Ascending aorta (tissue), 2 donors: ENCODE measurements at regions not wholly inside any gene's neighbourhood (a gene's known extent, or its start where the extent isn't known, plus 50 kb on each side); places are given as distances from the start of the nearest gene placed in this dataset.

ENCODE experiments used
- DNase-seq, 2 donors: peaks; one replicate each; pipeline ENCODE4 v3.0.0-alpha.2; 2019; ENCODE audit warnings: low spot score in 2 of 2
- H3K27ac ChIP-seq, 2 donors: fragments of 200-600 bp; sonication (generic); one replicate each; pipeline ENCODE4 v1.5.1; 2016 to 2017; ENCODE audit warnings: mild to moderate bottlenecking in 1 of 2
- H3K27me3 ChIP-seq: fragments of 200-600 bp; sonication (generic); one replicate; pipeline ENCODE4 v1.5.1; 2017
- H3K36me3 ChIP-seq, 2 donors: fragments of 200-600 bp; sonication (generic); one replicate each; pipeline ENCODE4 v1.5.1; 2016
- H3K4me1 ChIP-seq, 2 donors: fragments of 200-600 bp; sonication (generic); one replicate each; pipeline ENCODE4 v1.5.1; 2016 to 2017; ENCODE audit warnings: mild to moderate bottlenecking in 1 of 2
- H3K4me3 ChIP-seq, 2 donors: fragments of 200-600 bp; sonication (generic); one replicate each; pipeline ENCODE4 v1.5.1; 2016 to 2017; ENCODE audit warnings: mild to moderate bottlenecking in 1 of 2
- H3K9me3 ChIP-seq, 2 donors: fragments of 200-600 bp; sonication (generic); one replicate each; pipeline ENCODE4 v1.5.1; 2016
- intact Hi-C: fragments of 100-400 bp; cut with DNase I; formaldehyde crosslinking; loops from one replicate; pipeline ENCODE4 v1.15.1; 2023
- TF ChIP-seq, protein P1 (sequence below), 3 experiments: fragments of 200-600 bp in 2 of 3; fragments of 450-650 bp in 1 of 3; sonication (generic) in 2 of 3; IDR thresholded peaks; one replicate each; pipeline ENCODE4 v1.5.1; 2016 to 2019; ENCODE audit warnings: antibody characterized with exemption in 3 of 3, mild to moderate bottlenecking in 1 of 3, moderate library complexity in 1 of 3

DNA sequence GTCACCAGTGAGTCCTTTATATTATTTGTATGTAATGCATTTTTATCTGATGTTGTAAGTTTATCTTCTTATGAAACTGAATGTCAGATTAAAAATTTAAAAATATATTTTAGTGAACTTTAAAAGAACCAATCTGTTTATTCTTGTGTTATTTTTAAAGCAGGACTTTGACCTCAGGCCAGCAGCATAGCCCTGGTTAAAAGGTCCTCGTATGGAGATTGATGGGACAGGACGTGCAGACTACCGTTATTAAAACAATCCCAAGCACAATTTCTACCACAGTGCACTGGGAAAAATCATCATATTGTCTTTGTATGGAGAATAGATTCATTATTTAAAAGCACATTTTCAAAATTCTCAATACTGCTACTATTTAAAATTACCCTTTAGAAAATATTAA, 573.8 kb upstream of the ARGLU1 start:
- peaks cover 0 to 8% of the 10 kb centered on the region in 2 donors for H3K4me1 ChIP-seq
- no peaks in the 10 kb centered on the region for H3K36me3 ChIP-seq
- H3K27ac ChIP-seq, result no peak overlapping the region
- TF ChIP-seq, protein P1, sequence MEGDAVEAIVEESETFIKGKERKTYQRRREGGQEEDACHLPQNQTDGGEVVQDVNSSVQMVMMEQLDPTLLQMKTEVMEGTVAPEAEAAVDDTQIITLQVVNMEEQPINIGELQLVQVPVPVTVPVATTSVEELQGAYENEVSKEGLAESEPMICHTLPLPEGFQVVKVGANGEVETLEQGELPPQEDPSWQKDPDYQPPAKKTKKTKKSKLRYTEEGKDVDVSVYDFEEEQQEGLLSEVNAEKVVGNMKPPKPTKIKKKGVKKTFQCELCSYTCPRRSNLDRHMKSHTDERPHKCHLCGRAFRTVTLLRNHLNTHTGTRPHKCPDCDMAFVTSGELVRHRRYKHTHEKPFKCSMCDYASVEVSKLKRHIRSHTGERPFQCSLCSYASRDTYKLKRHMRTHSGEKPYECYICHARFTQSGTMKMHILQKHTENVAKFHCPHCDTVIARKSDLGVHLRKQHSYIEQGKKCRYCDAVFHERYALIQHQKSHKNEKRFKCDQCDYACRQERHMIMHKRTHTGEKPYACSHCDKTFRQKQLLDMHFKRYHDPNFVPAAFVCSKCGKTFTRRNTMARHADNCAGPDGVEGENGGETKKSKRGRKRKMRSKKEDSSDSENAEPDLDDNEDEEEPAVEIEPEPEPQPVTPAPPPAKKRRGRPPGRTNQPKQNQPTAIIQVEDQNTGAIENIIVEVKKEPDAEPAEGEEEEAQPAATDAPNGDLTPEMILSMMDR (IDR thresholded peaks at IDR 0.05), result no peak
- H3K27me3 ChIP-seq, result no peaks in the 10 kb centered on the region
- H3K4me3 ChIP-seq, result no peak overlapping the region
- intact Hi-C loops, result no loop called here
- H3K9me3 ChIP-seq, result no peaks in the 10 kb centered on the region
- DNase-seq, result no peak

DNA sequence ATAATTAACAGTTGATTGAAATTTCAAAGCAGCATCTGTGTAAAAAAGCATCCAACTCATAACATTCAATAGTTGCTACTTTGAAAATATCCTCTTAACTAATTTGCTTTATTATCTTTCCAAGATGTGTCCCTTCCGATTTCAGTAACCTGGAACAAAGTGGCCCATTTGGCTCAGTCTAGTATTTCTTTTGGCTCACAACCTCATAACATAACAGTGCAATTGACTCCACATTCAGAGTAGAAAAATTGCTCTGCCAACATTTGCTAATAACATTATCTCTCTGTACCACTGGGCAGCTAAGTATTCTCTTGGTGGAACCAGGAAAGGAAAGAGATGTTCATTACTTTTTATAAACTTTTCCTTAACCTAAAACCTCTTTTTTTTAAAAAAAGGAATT, 571.1 kb upstream of the ARGLU1 start:
- no peak overlapping the region for H3K27ac ChIP-seq
- no peaks in the 10 kb centered on the region for H3K9me3 ChIP-seq
- no peaks in the 10 kb centered on the region for H3K36me3 ChIP-seq
- intact Hi-C loops, result no loop called here
- no peaks in the 10 kb centered on the region for H3K27me3 ChIP-seq
- no peak for DNase-seq
- H3K4me3 ChIP-seq, result no peak overlapping the region
- TF ChIP-seq, protein P1 (IDR thresholded peaks at IDR 0.05), result no peak
- H3K4me1 ChIP-seq, result peaks cover 0 to 8% of the 10 kb centered on the region in 2 donors

DNA sequence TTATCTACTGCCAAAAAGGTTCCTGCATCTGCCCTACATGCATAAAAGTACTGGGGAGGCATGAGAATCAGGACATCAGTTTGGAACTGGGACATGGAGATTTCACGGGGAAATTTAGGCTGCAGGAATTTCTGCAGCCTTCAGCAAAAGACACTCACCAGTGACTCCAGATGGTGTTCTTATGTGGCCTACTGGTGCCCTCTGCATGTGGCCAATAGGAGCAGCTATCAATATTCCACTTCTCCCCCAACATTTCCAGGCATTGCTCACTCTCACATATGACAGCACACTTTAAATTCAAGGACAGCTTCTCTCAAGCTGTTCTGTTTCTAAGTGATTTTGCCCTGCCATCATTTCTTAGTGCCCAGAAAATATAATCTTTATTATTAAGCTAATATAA, 570.5 kb upstream of the ARGLU1 start:
- H3K36me3 ChIP-seq, result no peaks in the 10 kb centered on the region
- no peak overlapping the region for H3K27ac ChIP-seq
- no peaks in the 10 kb centered on the region for H3K9me3 ChIP-seq
- no peaks in the 10 kb centered on the region for H3K27me3 ChIP-seq
- H3K4me1 ChIP-seq, result peaks cover 0 to 8% of the 10 kb centered on the region in 2 donors
- intact Hi-C loops, result no loop called here
- TF ChIP-seq, protein P1 (IDR thresholded peaks at IDR 0.05), result no peak
- no peak overlapping the region for H3K4me3 ChIP-seq
- DNase-seq, result no peak

DNA sequence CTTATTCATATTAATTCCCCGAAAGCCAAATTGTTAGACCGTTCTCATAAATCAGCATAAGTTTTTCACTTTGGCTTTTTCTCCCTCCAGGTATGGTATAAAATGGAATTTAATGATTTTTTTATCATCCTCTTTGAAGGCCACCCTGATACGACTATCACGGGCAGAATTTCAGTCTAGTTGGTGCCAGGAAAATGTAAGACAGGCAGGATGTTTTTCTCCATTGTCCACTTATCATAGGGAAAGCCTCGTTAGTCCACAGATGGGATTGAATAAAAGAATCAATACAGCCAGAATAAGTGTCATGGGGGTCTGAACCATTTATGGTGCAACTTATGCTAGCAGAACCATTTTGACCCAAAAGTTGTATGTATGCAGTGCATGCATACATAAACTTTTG, 566.0 kb upstream of the ARGLU1 start:
- H3K27ac ChIP-seq, result no peak overlapping the region
- DNase-seq, result no peak
- TF ChIP-seq, protein P1 (IDR thresholded peaks at IDR 0.05), result no peak
- H3K27me3 ChIP-seq, result no peaks in the 10 kb centered on the region
- H3K36me3 ChIP-seq, result no peaks in the 10 kb centered on the region
- no peak overlapping the region for H3K4me3 ChIP-seq
- peaks cover 0 to 4% of the 10 kb centered on the region in 2 donors for H3K4me1 ChIP-seq
- no peaks in the 10 kb centered on the region for H3K9me3 ChIP-seq
- intact Hi-C loops, result no loop called here

DNA sequence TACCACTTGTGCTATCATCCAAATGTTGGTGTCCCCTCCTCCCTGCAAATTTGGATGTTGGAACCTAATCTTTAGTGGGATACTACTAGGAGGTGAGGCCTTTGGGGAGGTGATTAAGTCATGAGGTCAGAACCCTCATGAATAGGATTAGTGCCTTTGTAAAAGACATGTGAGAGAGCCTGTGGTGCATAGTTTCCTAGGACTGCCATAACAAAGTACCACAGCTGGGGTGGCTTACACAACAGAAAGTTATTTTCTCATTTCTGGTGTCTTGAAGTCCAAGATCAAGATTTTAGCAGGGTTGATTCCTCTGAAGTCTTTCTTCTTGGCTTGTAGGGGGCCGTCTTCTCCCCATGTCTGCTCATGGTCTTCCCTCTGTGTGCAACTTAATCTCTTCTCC, 562.6 kb upstream of the ARGLU1 start:
- intact Hi-C loops, result no loop called here
- TF ChIP-seq, protein P1 (IDR thresholded peaks at IDR 0.05), result no peak
- no peak for DNase-seq

DNA sequence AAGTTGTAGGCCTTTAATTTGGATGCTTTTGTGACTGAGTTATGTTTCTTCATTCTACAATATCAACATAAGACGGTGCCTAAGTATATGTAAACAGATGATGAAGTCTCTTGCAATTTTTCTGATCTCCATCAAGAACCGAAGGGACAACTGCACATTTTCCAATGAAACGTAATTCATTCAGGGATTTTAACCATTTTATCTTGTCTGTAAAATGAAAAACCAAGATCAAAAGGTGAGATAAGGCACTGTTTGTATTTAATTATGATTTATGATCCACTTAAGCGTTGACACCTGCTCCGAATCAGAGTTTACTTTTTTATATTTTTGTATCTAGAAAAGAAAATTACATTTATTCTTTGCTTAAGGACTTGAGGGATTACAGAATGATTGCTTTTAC, 556.8 kb upstream of the ARGLU1 start:
- intact Hi-C loops, result loop anchor here (2.0 to 10.0 kb wide), 4 partner anchors 206 to 586 kb away; partner anchors contain the start of gene ARGLU1
- no peaks in the 10 kb centered on the region for H3K36me3 ChIP-seq
- no peak overlapping the region for H3K27ac ChIP-seq
- TF ChIP-seq, protein P1 (IDR thresholded peaks at IDR 0.05), result no peak
- no peaks in the 10 kb centered on the region for H3K4me1 ChIP-seq
- no peak overlapping the region for H3K4me3 ChIP-seq
- no peak for DNase-seq
- H3K27me3 ChIP-seq, result no peaks in the 10 kb centered on the region
- no peaks in the 10 kb centered on the region for H3K9me3 ChIP-seq

More for the DNA sequence above, 562.6 kb upstream of the ARGLU1 start:
- Histone ChIP-seq H3K36me3 (no peaks in the 10 kb centered on the region), H3K9me3 (no peaks in the 10 kb centered on the region), H3K4me3 (no peak overlapping the region), H3K4me1 (no peaks in the 10 kb centered on the region), H3K27me3 (no peaks in the 10 kb centered on the region), H3K27ac (no peak overlapping the region)
